ENCODE measurements at regions not wholly inside any gene's neighbourhood (a gene's known extent, or its start where the extent isn't known, plus 50 kb on each side); places are given as distances from the start of the nearest gene placed in this dataset.

GRCh38 chr7:16301291-16301690 lies 120.0 kb downstream of the CRPPA start:
- no peak for DNase-seq (ENCODE audit: low spot score)
- no peaks in the 10 kb centered on the region for H3K36me3 ChIP-seq
- no peaks in the 10 kb centered on the region for H3K9me3 ChIP-seq
- no peaks in the 10 kb centered on the region for H3K4me1 ChIP-seq (replicated peaks)
- intact Hi-C loops (cut with DNase I), result no loop called here
- no peak for TF ChIP-seq POLR2A (IDR thresholded peaks at IDR 0.05)
- no peak for TF ChIP-seq POLR2AphosphoS5 (IDR thresholded peaks at IDR 0.05)
- TF ChIP-seq CTCF (IDR thresholded peaks at IDR 0.05), result no peak
- H3K4me3 ChIP-seq, result no peak overlapping the region
- no peak overlapping the region for H3K27ac ChIP-seq
- H3K27me3 ChIP-seq (replicated peaks; ENCODE audit: insufficient read depth), result no peaks in the 10 kb centered on the region
- 31% methylated on average over 4 of the region's 4 CpGs for WGBS

GRCh38 chr7:16300361-16300895 lies 120.9 kb downstream of the CRPPA start:
- intact Hi-C loops (cut with DNase I), result no loop called here

GRCh38 chr7:16299853-16300252 lies 121.5 kb downstream of the CRPPA start:
- no peaks in the 10 kb centered on the region for H3K9me3 ChIP-seq

More at GRCh38 chr7:16300361-16300895, 120.9 kb downstream of the CRPPA start:
- H3K4me1 ChIP-seq (replicated peaks), result no peaks in the 10 kb centered on the region
- TF ChIP-seq POLR2AphosphoS5 (IDR thresholded peaks at IDR 0.05), result no peak
- TF ChIP-seq POLR2A (IDR thresholded peaks at IDR 0.05), result no peak
- no peak for TF ChIP-seq CTCF (IDR thresholded peaks at IDR 0.05)
- H3K36me3 ChIP-seq, result no peaks in the 10 kb centered on the region
- DNase-seq (ENCODE audit: low spot score), result no peak
- H3K4me3 ChIP-seq, result no peak overlapping the region
- 89% methylated on average over 3 of the region's 3 CpGs for WGBS
- H3K27me3 ChIP-seq (replicated peaks; ENCODE audit: insufficient read depth), result no peaks in the 10 kb centered on the region
- H3K27ac ChIP-seq, result no peak overlapping the region
- no peaks in the 10 kb centered on the region for H3K9me3 ChIP-seq

GRCh38 chr7:16298221-16298620 lies 123.1 kb downstream of the CRPPA start:
- DNase-seq (ENCODE audit: low spot score), result no peak
- Histone ChIP-seq H3K4me1 (replicated peaks) (no peaks in the 10 kb centered on the region), H3K9me3 (no peaks in the 10 kb centered on the region), H3K27ac (no peak overlapping the region), H3K27me3 (replicated peaks; ENCODE audit: insufficient read depth) (no peaks in the 10 kb centered on the region), H3K36me3 (no peaks in the 10 kb centered on the region), H3K4me3 (no peak overlapping the region)
- intact Hi-C loops (cut with DNase I), result no loop called here
- TF ChIP-seq POLR2AphosphoS5 (IDR thresholded peaks at IDR 0.05) (no peak), POLR2A (IDR thresholded peaks at IDR 0.05) (no peak), CTCF (IDR thresholded peaks at IDR 0.05) (no peak)

More at GRCh38 chr7:16299853-16300252, 121.5 kb downstream of the CRPPA start:
- WGBS, result 51% methylated on average over 5 of the region's 5 CpGs
- H3K4me3 ChIP-seq, result no peak overlapping the region
- intact Hi-C loops (cut with DNase I), result no loop called here
- no peaks in the 10 kb centered on the region for H3K4me1 ChIP-seq (replicated peaks)
- H3K27ac ChIP-seq, result no peak overlapping the region
- no peaks in the 10 kb centered on the region for H3K27me3 ChIP-seq (replicated peaks; ENCODE audit: insufficient read depth)
- DNase-seq (ENCODE audit: low spot score), result no peak
- TF ChIP-seq POLR2AphosphoS5 (IDR thresholded peaks at IDR 0.05), result no peak
- no peak for TF ChIP-seq POLR2A (IDR thresholded peaks at IDR 0.05)
- no peak for TF ChIP-seq CTCF (IDR thresholded peaks at IDR 0.05)
- H3K36me3 ChIP-seq, result no peaks in the 10 kb centered on the region

GRCh38 chr7:16295558-16295957 lies 125.8 kb downstream of the CRPPA start:
- 43% methylated on average over 2 of the region's 2 CpGs for WGBS
- H3K4me1 ChIP-seq (replicated peaks), result no peaks in the 10 kb centered on the region
- intact Hi-C loops (cut with DNase I), result no loop called here
- H3K27ac ChIP-seq, result no peak overlapping the region
- no peaks in the 10 kb centered on the region for H3K9me3 ChIP-seq
- no peaks in the 10 kb centered on the region for H3K27me3 ChIP-seq (replicated peaks; ENCODE audit: insufficient read depth)
- no peak for TF ChIP-seq CTCF (IDR thresholded peaks at IDR 0.05)
- TF ChIP-seq POLR2AphosphoS5 (IDR thresholded peaks at IDR 0.05), result no peak
- TF ChIP-seq POLR2A (IDR thresholded peaks at IDR 0.05), result no peak
- no peaks in the 10 kb centered on the region for H3K36me3 ChIP-seq
- H3K4me3 ChIP-seq, result no peak overlapping the region
- no peak for DNase-seq (ENCODE audit: low spot score)

Measured in prostate gland (tissue), 2 donors.